Fibroblast of peridontal ligament (primary cell): ENCODE measurements at regions not wholly inside any gene's neighbourhood (a gene's known extent, or its start where the extent isn't known, plus 50 kb on each side); places are given as distances from the start of the nearest gene placed in this dataset.
"Not testable (repeated sequence)": the region's sequence is repeated elsewhere in the genome, so short reads cannot be mapped to it uniquely, and the experiment has no call there.

Experiments used
- DNase-seq: peaks from one replicate; pipeline ENCODE4 v3.0.0-alpha.2; 2010; ENCODE audit errors: extremely low read depth

- DNase-seq: no peak
Measured at GRCh38 chr21:19981938-19982337, 1016.3 kb upstream of the NCAM2 start.

GRCh38 chr21:19986396-19986795 is 1011.8 kb upstream of the NCAM2 start:
- no peak for DNase-seq

DNA sequence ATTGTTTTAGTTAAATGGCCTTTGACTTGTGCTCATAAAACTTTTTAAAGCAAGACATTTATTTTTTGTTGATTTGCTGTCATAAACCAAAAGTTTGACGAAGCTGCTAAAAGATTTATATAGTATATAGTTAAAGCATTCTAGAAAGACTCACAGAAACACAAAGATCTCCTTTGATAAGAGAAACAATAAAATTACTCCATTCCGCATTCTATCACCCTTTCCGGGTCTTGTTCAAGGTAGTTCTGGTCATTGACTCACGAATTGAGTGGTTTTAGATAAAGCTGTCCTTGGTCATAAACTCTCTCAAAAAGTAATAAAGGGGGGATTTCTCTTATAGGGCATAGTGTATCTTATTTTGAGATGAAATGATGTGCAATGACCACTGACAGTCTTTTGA is 1010.5 kb upstream of the NCAM2 start:
- no peak for DNase-seq

DNA sequence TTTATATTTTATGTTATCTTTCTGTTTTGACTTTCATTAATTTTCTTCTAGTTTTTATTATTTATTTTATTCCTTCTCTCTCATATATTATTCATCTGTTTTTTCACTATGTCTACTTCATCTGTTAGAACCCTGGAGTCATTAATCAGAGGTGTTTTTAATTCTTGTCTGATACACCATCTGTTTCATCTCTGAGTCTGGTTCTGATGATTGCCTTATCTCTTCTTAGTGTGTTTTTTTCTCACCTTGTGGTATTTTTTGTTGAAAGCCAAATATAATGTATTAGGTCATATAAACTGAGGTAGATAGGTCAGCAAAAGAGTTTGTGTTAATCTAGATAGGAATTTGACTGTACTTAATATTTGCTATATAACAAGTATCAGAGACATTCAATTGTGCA is 1005.7 kb upstream of the NCAM2 start:
- DNase-seq: no peak

GRCh38 chr21:19993268-19993667 is 1004.9 kb upstream of the NCAM2 start:
- no peak for DNase-seq

DNA sequence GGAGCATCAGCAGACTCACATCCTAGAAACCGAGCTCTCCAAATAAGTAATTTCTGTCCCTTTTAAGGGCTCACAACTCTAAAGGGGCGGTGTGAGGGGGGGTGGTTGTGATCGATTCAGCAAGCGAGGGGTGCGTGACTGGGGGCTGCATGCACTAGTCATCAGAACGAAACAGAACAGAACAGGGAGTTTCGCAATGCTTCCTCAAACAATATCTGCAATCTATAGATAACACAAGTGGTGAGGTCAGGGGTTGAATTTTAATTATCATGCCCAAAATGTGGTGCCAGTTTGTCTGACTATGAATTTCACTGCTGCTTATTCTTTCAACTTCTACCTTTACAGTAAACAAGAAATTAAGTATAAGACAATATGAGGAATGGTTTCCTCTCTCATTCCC is 1003.0 kb upstream of the NCAM2 start:
- no peak for DNase-seq

DNA sequence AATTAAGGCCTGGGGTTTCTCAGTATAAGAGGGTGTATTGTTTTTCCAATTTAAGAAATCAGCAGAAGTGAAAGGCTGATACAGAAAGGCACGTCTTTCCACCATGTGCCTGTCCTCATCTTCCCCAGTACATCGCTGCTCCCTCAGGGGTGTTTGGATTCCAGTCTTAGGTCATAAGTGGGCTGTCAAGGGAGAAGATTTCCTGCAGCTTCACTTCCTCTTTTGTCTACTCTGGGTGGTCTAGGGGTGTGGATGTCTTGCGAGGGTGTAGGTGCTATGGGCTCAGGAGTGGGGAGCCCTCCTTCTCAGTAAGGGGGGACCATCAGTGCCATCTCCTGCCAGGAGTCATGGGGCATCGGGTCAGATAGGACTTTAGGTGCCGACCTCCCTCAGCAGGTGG is 999.8 kb upstream of the NCAM2 start:
- no peak for DNase-seq

DNA sequence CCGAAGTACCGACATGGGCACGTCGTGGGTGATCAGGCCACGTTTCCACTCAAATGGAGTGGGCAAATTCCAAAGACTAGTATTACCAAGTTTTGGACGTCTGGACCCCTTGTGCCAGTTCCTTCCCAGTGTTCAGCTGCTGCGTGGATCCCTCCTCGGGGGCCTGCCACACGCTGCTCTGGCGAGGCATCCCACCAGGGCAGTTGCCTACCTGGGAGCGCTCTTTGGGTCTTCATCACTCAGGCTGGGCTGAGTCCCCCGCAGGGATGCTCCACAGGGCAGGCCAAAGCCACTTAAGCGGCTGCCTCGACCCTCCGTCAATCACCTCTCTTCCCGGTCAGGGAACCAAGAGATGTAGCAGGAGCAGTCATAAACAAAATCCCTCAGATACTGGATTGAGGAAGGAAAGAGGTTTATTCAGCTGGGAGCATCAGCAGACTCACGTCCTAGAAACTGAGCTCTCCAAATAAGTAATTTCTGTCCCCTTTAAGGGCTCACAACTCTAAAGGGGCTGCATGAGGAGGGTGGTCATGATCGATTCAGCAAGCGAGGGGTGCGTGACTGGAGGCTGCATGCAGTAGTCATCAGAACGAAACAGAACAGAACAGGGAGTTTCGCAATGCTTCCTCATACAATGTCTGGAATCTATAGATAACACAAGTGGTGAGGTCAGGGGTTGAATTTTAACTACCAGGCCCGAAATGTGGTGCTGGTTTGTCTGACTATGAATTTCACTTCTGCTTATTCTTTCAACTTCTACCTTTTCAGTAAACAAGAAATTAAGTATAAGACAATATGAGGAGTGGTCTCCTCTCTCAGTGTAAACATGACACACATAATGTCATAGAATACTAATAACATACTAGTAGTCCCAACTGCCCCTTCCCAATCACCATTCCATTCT is 998.6 kb upstream of the NCAM2 start:
- DNase-seq: no peak

GRCh38 chr21:20004367-20004766 is 993.8 kb upstream of the NCAM2 start:
- no peak for DNase-seq

GRCh38 chr21:20010691-20011200 is 987.5 kb upstream of the NCAM2 start:
- no peak for DNase-seq

DNA sequence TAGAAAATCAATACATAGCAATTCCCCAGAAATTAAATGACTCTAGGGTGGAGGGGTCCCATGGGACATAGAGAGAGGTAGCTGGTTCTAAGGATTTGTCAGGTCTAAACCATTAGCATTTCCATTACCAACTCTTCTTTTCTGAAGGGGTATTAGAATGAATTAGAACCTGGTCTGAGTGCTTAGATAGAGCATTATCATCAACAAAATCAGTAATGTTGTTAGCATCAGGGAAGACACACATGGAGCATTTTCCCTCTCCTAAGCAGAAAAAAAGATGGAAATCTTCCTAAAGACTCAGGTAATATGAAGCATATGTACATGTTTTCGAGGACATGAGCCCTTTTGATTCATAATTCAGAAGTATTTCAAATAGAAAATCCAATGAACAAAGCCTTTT is 984.4 kb upstream of the NCAM2 start:
- no peak for DNase-seq

- DNase-seq: no peak
Measured at GRCh38 chr21:20016435-20017005, 981.7 kb upstream of the NCAM2 start.

- no peak for DNase-seq
Measured at GRCh38 chr21:20020026-20020425, 978.2 kb upstream of the NCAM2 start.

DNA sequence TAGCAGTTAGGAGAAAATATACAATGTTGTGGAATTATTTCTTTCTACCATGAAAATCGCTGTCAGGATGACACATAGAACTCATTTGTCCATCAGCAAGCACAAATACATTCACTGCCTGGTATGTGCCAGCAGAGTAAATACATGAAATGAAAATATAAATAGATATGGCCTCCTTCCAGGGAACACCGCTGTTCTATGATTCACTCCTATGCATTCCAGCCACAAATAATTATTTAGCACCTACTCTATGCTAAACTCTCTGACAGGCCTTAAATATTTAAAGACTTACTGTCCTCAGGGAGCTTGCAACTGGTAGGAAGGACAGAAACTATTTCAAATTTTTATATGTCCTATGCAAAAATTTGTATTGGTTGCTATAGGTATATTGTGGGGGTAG is 975.0 kb upstream of the NCAM2 start:
- DNase-seq: no peak

- no peak for DNase-seq
Measured at GRCh38 chr21:20024741-20025140, 973.5 kb upstream of the NCAM2 start.

DNA sequence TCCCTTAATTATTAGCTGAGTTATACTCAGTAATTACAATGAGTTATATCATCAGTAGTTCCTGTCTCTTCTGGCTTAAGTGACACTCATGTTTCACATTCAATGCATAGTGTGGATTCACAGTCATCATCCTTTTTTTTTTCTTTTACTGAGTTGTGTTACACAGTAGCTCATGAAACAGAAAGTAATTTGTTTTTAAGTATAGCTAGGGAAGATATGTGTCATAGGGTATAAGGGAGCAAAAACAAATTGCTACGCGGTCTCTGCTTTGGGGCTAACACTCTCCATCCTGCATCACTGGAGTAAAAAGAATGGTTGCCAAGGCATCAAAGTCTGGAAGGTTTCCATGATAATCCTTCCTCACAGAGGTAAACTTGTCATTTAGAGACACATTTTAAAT is 971.7 kb upstream of the NCAM2 start:
- no peak for DNase-seq

- DNase-seq: no peak
Measured at GRCh38 chr21:20030390-20030789, 967.8 kb upstream of the NCAM2 start.

DNA sequence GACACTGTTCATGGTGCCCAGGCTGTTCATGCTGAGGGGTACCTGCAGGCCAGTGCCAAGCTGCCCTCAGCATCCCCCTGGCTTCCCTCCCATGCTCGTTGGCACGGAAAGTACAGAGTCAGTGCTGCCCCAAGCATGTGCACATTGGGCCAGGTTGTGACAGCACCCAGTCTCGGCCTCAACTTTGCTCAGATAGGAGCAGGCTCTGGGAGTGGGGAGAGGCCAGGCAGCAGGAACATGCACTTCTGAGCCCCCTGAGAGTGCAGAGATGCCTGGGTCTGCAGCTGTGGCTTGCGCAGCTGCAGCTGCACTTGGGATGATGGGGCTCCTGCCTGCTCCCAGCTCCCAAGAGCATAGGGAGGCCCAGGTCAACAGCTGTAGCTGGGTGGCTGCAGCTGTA is 966.4 kb upstream of the NCAM2 start:
- DNase-seq: no peak

DNA sequence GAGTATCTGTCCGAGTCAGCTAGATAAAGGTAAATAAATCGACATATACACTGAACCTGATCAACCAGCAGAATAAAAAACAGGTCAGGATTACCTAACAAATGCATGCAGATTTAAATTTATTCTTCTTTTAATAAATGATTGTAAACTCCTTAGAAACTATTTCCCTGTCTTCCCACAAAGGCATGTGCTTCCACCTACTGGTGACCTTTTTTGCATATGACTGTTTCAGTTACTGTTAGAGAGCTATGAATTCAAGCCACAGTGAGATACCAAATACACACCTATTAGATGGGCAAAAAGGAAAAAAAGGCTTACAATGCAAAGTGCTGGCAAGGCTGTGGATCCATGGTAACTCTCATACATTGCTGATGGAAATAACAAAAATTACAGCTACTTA is 957.4 kb upstream of the NCAM2 start:
- DNase-seq: no peak

DNA sequence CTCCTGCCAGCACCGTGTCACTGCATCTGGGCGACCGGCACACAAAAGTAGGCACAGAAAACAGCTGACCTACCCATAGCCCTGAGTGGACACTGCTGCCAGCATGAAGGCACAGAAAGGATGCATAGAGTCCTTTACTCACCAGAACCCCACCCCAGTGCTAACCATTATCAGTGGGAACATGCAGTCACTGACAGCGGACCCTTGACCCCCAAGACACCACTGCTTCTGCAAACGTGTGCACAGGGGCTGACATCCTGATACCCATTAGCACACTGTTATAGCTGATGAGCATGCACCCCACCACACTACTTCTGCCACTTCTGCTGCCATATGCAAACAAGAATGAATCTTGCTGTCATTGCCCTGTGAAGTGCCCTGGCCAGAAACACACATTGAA is 953.0 kb upstream of the NCAM2 start:
- no peak for DNase-seq

DNA sequence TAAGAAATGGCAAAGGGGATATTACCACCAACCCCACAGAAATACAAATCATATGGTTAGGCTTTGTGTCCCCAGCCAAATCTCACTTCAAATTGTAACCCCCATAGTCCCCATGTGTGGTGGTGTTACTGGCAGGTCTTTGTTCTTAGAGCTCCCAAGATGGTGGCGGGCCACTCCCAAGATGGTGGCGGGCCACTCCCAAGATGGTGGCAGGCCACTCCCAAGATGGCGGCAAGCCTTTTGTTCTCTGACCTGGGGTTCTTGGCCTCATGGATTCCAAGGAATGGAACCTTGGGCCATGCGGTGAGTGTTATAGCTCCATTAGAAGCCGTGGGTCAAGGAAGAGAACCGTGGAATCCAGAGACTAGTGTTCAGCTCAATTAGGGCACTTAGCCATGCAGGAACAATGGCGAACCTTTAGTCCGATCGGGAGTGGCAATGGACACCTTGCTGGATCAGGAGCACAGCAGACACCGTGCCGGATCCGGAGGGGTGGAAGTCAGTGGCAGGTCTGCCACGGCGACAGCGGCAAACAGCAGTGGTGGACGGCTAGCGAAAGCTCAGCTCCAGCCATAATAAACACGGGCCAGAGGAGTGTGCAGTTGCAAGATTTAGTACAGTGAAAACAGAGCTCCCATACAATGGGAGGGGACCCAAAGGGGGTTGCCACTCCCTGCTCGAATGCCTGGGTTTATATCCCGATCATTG is 949.9 kb upstream of the NCAM2 start:
- not testable (repeated sequence) for DNase-seq

DNA sequence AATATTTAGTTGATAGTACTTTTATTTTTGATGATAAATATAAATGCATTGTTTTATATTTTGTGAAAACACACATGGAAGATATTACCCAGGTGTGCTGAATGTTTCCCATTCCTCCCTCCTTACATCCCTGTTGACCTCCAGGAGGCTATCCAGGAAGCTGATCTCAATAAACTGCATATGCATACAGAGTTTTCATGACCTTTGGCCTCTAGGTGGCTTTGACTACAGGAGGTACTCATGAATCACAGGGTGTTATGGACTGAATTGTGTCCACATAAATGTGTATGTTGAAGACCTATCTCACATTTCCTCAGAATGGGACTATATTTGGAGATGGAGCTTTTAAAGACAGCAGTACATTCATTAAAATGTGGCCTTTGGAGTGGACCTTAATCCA is 914.9 kb upstream of the NCAM2 start:
- no peak for DNase-seq

DNA sequence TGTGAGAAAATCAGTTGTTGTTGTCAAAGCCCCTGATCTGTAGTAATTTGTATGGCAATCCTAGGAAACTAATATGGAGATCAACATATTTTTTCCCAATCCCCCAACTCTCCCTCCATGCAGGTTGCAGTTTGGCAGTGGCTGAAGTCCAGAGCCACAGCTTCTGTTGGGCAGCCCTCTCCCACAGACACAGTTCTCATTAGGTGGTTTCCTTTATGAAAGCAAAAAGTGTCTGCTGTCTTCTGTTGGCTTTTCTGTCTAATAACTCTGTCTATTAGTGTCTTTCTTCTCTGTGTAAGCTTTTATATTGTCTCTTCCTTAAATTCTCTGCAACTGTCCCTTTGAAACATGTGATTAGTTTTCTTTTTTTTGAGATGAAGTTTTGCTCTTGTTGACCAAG is 914.3 kb upstream of the NCAM2 start:
- no peak for DNase-seq
